ENCODE measurements at regions not wholly inside any gene's neighbourhood (a gene's known extent, or its start where the extent isn't known, plus 50 kb on each side); places are given as distances from the start of the nearest gene placed in this dataset.

GRCh38 chr21:31480228-31480627 is 136.2 kb upstream of the TIAM1 start:
- ChIA-PET CTCF (no interaction called here), POLR2A (no interaction called here)

GRCh38 chr21:31479714-31480113 is 135.7 kb upstream of the TIAM1 start:
- H3K4me1 Mint-ChIP-seq, result no peaks in the 10 kb centered on the region
- ChIA-PET POLR2A (no interaction called here), CTCF (no interaction called here)
- peaks cover 10% of the 10 kb centered on the region for H3K27me3 Mint-ChIP-seq
- peaks cover 30% of the 10 kb centered on the region for H3K9me3 Mint-ChIP-seq
- H3K4me3 Mint-ChIP-seq, result no peak overlapping the region
- H3K36me3 Mint-ChIP-seq (ENCODE audit: low read depth), result peaks cover 6% of the 10 kb centered on the region
- H3K27ac Mint-ChIP-seq, result no peak overlapping the region
- DNase-seq, result no peak

More at GRCh38 chr21:31480228-31480627, 136.2 kb upstream of the TIAM1 start:
- H3K4me1 Mint-ChIP-seq, result no peaks in the 10 kb centered on the region
- no peak overlapping the region for H3K27ac Mint-ChIP-seq
- peaks cover 35% of the 10 kb centered on the region for H3K9me3 Mint-ChIP-seq
- no peak overlapping the region for H3K4me3 Mint-ChIP-seq
- H3K27me3 Mint-ChIP-seq, result peaks cover 10% of the 10 kb centered on the region
- no peak for DNase-seq
- peaks cover 6% of the 10 kb centered on the region for H3K36me3 Mint-ChIP-seq (ENCODE audit: low read depth)

- no peak for DNase-seq
- H3K27me3 Mint-ChIP-seq, result peaks cover 10% of the 10 kb centered on the region
- peaks cover 29% of the 10 kb centered on the region for H3K9me3 Mint-ChIP-seq
- POLR2A ChIA-PET, result no interaction called here
- peaks cover 6% of the 10 kb centered on the region for H3K36me3 Mint-ChIP-seq (ENCODE audit: low read depth)
- no peak overlapping the region for H3K4me3 Mint-ChIP-seq
- CTCF ChIA-PET, result no interaction called here
- H3K4me1 Mint-ChIP-seq, result no peaks in the 10 kb centered on the region
- H3K27ac Mint-ChIP-seq, result no peak overlapping the region
Observed at GRCh38 chr21:31479222-31479621, 135.2 kb upstream of the TIAM1 start.

GRCh38 chr21:31476263-31477022 is 132.4 kb upstream of the TIAM1 start:
- no peak overlapping the region for H3K27ac Mint-ChIP-seq
- no peak overlapping the region for H3K4me3 Mint-ChIP-seq
- CTCF ChIA-PET, result no interaction called here
- H3K9me3 Mint-ChIP-seq, result peaks cover 19% of the 10 kb centered on the region
- H3K27me3 Mint-ChIP-seq, result peaks cover 10% of the 10 kb centered on the region
- POLR2A ChIA-PET, result no interaction called here
- DNase-seq, result no peak
- no peaks in the 10 kb centered on the region for H3K4me1 Mint-ChIP-seq
- peaks cover 3% of the 10 kb centered on the region for H3K36me3 Mint-ChIP-seq (ENCODE audit: low read depth)

- Mint-ChIP-seq H3K36me3 (ENCODE audit: low read depth) (no peaks in the 10 kb centered on the region), H3K4me1 (no peaks in the 10 kb centered on the region), H3K27me3 (peaks cover 10% of the 10 kb centered on the region), H3K4me3 (no peak overlapping the region), H3K9me3 (peaks cover 7% of the 10 kb centered on the region), H3K27ac (no peak overlapping the region)
- no peak for DNase-seq
- ChIA-PET POLR2A (no interaction called here), CTCF (no interaction called here)
Observed at GRCh38 chr21:31475223-31475622, 131.2 kb upstream of the TIAM1 start.

- Mint-ChIP-seq H3K27me3 (peaks cover 5% of the 10 kb centered on the region), H3K27ac (no peak overlapping the region), H3K9me3 (no peaks in the 10 kb centered on the region), H3K4me3 (no peak overlapping the region), H3K36me3 (ENCODE audit: low read depth) (no peaks in the 10 kb centered on the region), H3K4me1 (no peaks in the 10 kb centered on the region)
- POLR2A ChIA-PET, result interaction anchor here (1.2 kb wide), 1 partner anchor 237 kb away, joined by 5 read pairs; no protein-coding TSS in a partner anchor
- CTCF ChIA-PET, result no interaction called here
- DNase-seq, result no peak
Observed at GRCh38 chr21:31473685-31474345, 129.8 kb upstream of the TIAM1 start.

- ChIA-PET POLR2A (no interaction called here), CTCF (no interaction called here)
- Mint-ChIP-seq H3K4me1 (no peaks in the 10 kb centered on the region), H3K27me3 (no peaks in the 10 kb centered on the region), H3K9me3 (no peaks in the 10 kb centered on the region), H3K27ac (no peak overlapping the region), H3K36me3 (ENCODE audit: low read depth) (no peaks in the 10 kb centered on the region), H3K4me3 (no peak overlapping the region)
- no peak for DNase-seq
Observed at GRCh38 chr21:31471865-31472264, 127.8 kb upstream of the TIAM1 start.

- DNase-seq, result no peak
- no peak overlapping the region for H3K27ac Mint-ChIP-seq
- no peaks in the 10 kb centered on the region for H3K36me3 Mint-ChIP-seq (ENCODE audit: low read depth)
- no peak overlapping the region for H3K4me3 Mint-ChIP-seq
- H3K27me3 Mint-ChIP-seq, result no peaks in the 10 kb centered on the region
- POLR2A ChIA-PET, result no interaction called here
- no peaks in the 10 kb centered on the region for H3K9me3 Mint-ChIP-seq
- CTCF ChIA-PET, result no interaction called here
- H3K4me1 Mint-ChIP-seq, result no peaks in the 10 kb centered on the region
Observed at GRCh38 chr21:31470896-31471694, 127.0 kb upstream of the TIAM1 start.

GRCh38 chr21:31460980-31461379 is 116.9 kb upstream of the TIAM1 start:
- Mint-ChIP-seq H3K36me3 (ENCODE audit: low read depth) (no peaks in the 10 kb centered on the region), H3K9me3 (no peaks in the 10 kb centered on the region), H3K27ac (no peak overlapping the region), H3K4me1 (no peaks in the 10 kb centered on the region), H3K4me3 (no peak overlapping the region), H3K27me3 (no peaks in the 10 kb centered on the region)
- ChIA-PET POLR2A (no interaction called here), CTCF (no interaction called here)
- no peak for DNase-seq

- Mint-ChIP-seq H3K27ac (no peak overlapping the region), H3K4me3 (no peak overlapping the region), H3K36me3 (ENCODE audit: low read depth) (no peaks in the 10 kb centered on the region), H3K9me3 (no peaks in the 10 kb centered on the region), H3K27me3 (no peaks in the 10 kb centered on the region), H3K4me1 (no peaks in the 10 kb centered on the region)
- CTCF ChIA-PET, result no interaction called here
- POLR2A ChIA-PET, result no interaction called here
- DNase-seq, result no peak
Observed at GRCh38 chr21:31459457-31459856, 115.4 kb upstream of the TIAM1 start.

- H3K27ac Mint-ChIP-seq, result no peak overlapping the region
- DNase-seq, result no peak
- no peaks in the 10 kb centered on the region for H3K36me3 Mint-ChIP-seq (ENCODE audit: low read depth)
- no peaks in the 10 kb centered on the region for H3K4me1 Mint-ChIP-seq
- H3K9me3 Mint-ChIP-seq, result peaks cover 4% of the 10 kb centered on the region
- H3K27me3 Mint-ChIP-seq, result no peaks in the 10 kb centered on the region
- ChIA-PET POLR2A (no interaction called here), CTCF (no interaction called here)
- no peak overlapping the region for H3K4me3 Mint-ChIP-seq
Observed at GRCh38 chr21:31457675-31458074, 113.6 kb upstream of the TIAM1 start.

GRCh38 chr21:31456201-31456600 is 112.1 kb upstream of the TIAM1 start:
- ChIA-PET CTCF (no interaction called here), POLR2A (no interaction called here)
- no peak for DNase-seq
- Mint-ChIP-seq H3K36me3 (ENCODE audit: low read depth) (no peaks in the 10 kb centered on the region), H3K4me1 (no peaks in the 10 kb centered on the region), H3K27me3 (no peaks in the 10 kb centered on the region), H3K4me3 (no peak overlapping the region), H3K27ac (no peak overlapping the region), H3K9me3 (peaks cover 4% of the 10 kb centered on the region)

GRCh38 chr21:31455506-31455905 is 111.4 kb upstream of the TIAM1 start:
- Mint-ChIP-seq H3K4me1 (no peaks in the 10 kb centered on the region), H3K4me3 (no peak overlapping the region), H3K36me3 (ENCODE audit: low read depth) (no peaks in the 10 kb centered on the region), H3K27me3 (no peaks in the 10 kb centered on the region), H3K27ac (no peak overlapping the region), H3K9me3 (peaks cover 4% of the 10 kb centered on the region)
- POLR2A ChIA-PET, result no interaction called here
- no peak for DNase-seq
- CTCF ChIA-PET, result no interaction called here
